Ammon's horn (tissue), 1 donor: ENCODE measurements at regions not wholly inside any gene's neighbourhood (a gene's known extent, or its start where the extent isn't known, plus 50 kb on each side); places are given as distances from the start of the nearest gene placed in this dataset.

Source experiments
- DNase-seq: peaks from one replicate; pipeline ENCODE4 v3.0.0-alpha.2; 2016; ENCODE audit warnings: low spot score

- DNase-seq: no peak
These were observed 95.7 kb upstream of the VPREB1 start for GRCh38 chr22:22148905-22149304.

- no peak for DNase-seq
These were observed 99.7 kb upstream of the VPREB1 start for GRCh38 chr22:22144858-22145257.

GRCh38 chr22:22143448-22143847 lies 101.1 kb upstream of the VPREB1 start:
- no peak for DNase-seq

- no peak for DNase-seq
These were observed 101.9 kb upstream of the VPREB1 start for GRCh38 chr22:22142661-22143060.

- no peak for DNase-seq
These were observed 102.6 kb upstream of the VPREB1 start for GRCh38 chr22:22141771-22142591.

GRCh38 chr22:22141031-22141430 lies 103.6 kb upstream of the VPREB1 start:
- no peak for DNase-seq

- no peak for DNase-seq
These were observed 105.2 kb upstream of the VPREB1 start for GRCh38 chr22:22139364-22139763.

DNA sequence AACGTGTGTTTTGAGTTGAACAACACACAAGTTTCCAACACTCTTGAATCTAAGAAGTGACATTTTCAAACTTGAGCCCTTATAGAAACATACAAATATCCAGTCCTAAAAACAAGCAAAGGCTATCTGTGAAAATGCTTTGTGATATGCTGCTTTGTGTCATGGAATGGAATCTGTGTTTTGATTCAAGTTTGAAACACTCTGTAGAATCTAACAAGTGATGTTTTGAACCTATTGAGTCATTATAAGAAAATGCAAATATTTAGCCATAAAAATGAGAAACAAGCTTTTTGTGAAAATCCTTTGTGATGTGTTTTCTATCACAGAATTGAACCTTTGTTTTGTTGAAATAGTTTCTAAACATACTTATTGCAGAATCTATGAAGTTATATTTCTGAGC lies 105.7 kb upstream of the VPREB1 start:
- DNase-seq: no peak

DNA sequence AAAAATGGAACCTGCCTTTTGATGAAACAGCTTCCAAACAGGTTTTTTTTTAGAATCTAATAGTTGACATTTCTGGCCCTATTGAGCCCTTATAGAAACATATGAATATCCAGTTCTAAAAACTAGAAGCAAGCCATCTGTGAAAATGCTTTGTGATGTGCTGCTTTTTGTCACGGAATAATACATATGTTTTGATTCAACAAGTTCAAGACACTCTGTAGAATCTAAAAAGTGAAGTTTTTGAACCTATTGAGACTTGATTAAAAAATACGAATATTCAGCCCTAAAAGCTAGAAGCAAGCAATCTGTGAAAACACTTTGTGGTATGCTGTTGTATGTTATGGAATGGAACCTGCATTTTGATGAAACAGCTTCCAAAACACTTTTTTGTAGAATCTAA lies 106.7 kb upstream of the VPREB1 start:
- DNase-seq: no peak

GRCh38 chr22:22133910-22134309 lies 110.7 kb upstream of the VPREB1 start:
- DNase-seq: no peak

DNA sequence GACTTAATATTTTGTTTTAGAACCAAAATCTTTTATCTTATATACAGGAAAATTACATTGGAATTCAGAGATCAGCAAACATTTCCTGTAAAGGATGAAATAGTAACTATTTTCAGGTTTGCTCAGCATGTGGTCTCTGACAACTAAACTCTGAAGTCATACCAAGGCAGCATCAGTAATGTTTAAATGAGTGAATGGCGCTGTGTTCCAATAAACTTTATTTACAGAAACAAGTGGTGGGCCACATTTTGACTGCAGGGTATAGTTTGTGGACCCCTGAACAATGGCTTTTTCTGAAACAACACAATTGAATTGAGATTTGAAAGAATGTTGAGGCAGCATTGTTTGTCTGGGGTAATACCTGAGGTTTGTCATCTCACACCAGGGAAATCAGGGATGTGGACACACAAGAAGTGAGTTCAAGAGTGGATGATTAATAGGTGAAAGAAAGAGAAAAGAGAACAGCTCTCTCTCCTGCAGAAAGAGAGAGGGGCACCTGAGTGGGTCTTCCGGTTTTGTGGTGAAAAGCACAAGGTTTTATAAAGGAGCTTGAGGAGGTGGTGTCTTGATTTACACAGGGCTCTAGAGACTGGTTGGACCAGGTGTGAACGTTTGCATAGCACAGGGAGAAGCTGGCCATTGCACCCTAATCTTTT lies 113.5 kb upstream of the VPREB1 start:
- DNase-seq: no peak

- DNase-seq: no peak
These were observed 115.2 kb upstream of the VPREB1 start for GRCh38 chr22:22129387-22129786.

DNA sequence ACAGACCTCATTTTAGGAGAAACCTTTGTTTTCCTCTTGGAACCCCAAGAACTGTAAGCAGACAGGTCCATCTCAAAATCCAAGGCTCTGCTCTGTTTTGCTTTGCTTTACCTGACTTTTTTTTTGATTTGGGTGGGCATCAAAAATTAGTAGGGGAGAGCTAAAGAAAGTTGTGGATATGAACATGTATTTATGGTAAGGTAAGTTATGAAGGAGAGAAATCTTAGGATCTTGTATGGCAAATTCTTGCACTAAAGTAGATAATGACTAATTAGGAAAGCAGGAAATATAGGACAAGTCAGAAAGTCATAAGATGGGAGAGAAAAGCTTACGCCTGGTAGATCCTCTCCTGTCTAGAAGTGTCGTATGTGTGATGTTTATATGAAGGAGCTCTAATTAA lies 116.1 kb upstream of the VPREB1 start:
- DNase-seq: no peak

DNA sequence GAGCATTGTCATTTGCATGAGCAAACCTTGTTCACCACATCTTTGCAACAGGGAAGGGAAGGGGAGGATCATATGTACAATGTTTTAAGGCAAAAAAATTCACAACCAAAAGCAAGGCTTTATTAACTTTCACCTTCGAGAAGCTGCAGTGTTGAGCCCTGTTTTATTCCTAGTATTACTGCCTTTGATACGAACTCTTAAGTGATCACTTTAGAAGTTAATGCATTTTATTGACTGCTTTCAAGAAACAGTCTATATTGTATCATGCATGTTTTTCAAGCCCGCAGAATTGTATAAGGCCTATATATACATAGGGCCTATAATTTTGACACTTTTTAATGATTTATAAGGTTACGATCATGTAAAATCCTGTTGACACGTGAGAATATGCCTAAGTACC lies 117.5 kb upstream of the VPREB1 start:
- no peak for DNase-seq

DNA sequence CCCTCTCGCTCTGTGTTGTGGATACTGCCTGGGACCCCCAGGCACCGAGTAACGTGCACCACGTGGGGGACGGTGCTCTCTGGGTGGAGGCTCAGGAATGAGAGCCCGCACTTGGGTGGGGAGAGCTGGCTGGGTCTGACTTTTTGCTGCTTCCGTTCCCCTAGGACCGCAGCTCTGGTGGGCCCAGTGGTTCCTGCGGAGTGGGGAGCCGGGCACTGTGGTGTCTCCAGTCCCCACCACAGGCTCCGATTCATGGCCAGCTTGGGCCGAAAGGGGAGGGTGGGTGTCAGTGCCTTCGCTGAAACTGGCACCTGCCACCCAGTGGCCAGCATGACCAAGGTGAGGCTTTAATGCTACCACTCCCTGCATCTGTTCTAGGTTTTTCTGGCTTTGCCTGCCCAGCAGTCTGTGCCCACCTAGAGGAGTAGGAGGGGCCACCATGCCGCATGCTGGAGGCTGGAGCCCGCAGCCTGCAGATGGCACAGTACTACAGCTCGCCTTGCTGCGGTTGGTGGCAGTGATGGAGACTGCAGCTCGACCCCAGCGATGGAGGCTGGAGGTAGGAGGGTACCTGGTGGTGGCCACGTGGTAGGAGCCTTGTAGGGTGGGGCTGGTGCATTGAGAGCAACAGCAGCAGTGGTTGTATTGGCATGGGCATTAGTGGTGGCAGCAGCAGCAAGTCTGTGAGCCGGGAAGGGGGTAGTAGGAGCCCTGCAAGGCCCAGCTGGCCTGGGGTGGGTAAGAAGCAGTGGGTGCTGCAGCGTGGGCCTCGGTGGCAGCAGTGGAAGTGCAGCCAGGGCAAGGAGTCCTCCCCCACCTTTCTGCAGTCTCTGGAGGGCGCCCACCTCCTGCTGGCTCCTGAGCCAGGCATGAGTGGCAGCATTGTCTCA lies 118.8 kb upstream of the VPREB1 start:
- no peak for DNase-seq

GRCh38 chr22:22125028-22125578 lies 119.5 kb upstream of the VPREB1 start:
- DNase-seq: no peak

DNA sequence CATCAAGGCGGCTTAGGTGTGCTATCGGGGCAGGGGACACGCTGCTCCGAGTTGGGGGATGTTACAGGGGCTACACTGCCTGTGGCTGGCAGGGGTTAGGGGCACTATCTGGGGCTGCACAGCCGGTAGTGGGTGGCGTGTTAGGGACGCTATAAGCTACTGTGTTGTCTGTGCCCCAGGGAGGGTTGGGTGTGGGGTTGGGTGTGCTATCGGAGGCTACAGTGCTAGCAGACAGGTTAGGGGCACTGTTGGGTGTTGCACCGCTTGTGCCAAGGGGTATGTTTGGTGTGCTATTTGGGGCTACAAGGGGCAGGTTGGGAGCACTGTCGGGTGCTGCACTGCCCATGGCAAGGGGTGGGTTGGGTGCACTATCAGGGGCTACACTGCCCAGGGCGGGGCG lies 120.2 kb upstream of the VPREB1 start:
- no peak for DNase-seq

DNA sequence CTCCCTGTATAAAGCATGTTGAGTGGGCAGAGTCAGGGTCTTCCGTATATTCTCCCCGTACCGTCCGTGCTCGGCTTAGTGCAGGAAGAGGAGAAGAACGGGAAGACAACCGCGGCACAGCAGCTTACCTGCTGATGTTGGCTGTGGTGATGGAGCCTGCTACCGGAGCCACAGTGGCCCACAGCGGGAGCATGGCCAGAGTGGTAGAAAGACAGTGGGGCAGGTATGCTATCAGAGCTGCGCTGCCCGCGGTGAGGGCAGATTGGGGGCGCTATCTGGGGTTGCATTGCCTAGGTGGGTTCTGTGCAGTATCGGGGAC lies 120.7 kb upstream of the VPREB1 start:
- no peak for DNase-seq

DNA sequence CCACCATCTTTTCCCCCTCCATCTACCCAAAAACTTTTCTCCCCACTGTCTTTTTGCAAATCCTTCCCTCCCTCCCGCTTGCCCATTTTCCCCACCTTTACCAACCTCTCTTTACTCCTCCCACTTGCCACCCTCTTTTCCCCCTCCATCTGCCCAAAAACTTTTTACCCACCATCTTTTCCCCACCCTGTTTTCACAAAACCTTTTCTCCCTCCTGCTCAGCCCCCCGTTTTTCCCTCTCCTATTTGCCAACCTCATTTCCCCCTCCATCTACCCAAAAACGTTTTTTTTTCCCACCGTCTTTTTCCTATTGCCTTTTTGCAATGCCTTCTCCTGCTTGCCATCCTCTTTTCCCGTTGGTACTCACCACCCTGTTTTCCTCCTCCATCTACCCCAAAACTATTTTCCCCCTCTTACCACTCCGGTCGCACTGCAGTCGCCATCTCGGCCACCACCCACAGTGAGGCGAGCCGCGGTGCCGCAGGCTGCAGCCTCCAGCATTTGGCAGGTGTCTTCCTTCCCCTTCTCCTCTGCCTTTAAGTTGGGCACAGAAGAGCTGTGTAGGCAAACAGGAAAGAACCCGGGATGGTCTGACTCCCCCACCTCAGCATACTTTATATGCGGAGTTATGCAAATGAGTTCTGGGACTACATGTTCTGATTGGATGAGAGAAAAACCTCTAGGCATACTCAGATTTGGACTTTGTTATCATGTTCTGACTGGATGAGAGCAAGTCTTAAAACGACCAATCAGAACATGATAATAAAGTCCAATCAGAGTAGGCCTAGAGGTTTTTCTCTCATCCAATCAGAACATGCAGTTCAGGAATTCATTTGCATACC lies 121.2 kb upstream of the VPREB1 start:
- no peak for DNase-seq

DNA sequence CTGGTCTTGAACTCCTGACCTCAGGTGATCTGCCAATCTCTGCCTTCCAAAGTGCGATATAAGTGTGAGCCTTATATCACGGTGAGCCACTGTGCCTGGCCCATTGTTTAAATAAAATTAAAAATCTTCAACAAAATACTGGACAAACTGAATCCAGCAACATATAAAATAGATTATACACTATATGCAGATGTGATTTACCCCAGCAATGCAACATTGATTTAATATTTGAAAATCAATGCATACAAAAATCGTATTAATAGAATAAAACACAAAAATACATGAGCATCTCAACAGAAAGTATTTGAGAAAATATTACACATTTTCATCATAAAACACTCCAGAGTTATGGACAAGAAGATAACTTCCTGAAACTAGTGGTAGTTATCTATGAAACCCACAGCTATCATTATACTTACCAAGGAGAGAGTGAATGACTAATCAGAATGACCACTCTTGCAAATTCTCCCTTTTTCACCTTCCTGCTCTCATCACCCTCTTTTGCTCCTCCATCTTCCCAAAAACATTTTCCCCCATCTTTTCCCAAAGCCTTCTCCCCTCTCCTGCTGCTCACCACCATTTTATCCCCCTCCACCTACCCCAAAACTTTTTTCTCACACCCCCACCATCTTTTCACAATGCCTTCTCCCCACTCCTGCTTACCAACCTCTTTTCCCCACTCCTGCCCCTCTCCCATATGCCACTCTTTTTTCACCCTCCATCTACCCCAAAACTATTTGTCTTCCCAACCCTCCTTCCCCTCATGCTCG lies 122.1 kb upstream of the VPREB1 start:
- DNase-seq: no peak

- DNase-seq: no peak
These were observed 123.1 kb upstream of the VPREB1 start for GRCh38 chr22:22121445-22121844.
